Left ventricle myocardium inferior (tissue), 1 donor: ENCODE measurements at regions not wholly inside any gene's neighbourhood (a gene's known extent, or its start where the extent isn't known, plus 50 kb on each side); places are given as distances from the start of the nearest gene placed in this dataset.

Experiments
- DNase-seq: peaks from one replicate; pipeline ENCODE4 v3.0.0-alpha.2; 2020
- H3K27ac ChIP-seq: fragments of 200-600 bp; replicated peaks from 2 replicates; pipeline ENCODE4 v1.8.0; 2021
- H3K27me3 ChIP-seq: fragments of 200-600 bp; 2 replicates; pipeline ENCODE4 v1.8.0; 2021; ENCODE audit warnings: low read depth
- H3K36me3 ChIP-seq: fragments of 200-600 bp; 2 replicates; pipeline ENCODE4 v1.8.0; 2021
- H3K4me1 ChIP-seq: fragments of 200-600 bp; 2 replicates; pipeline ENCODE4 v1.8.0; 2021
- H3K4me3 ChIP-seq: fragments of 200-600 bp; 2 replicates; pipeline ENCODE4 v1.8.0; 2021; ENCODE audit warnings: mild to moderate bottlenecking, moderate library complexity
- H3K9me3 ChIP-seq: fragments of 200-600 bp; replicated peaks from 2 replicates; pipeline ENCODE4 v1.8.0; 2021
- CTCF ChIP-seq: fragments of 200-600 bp; IDR thresholded peaks from 2 replicates; pipeline ENCODE4 v1.8.0; 2021; ENCODE audit warnings: antibody characterized with exemption, mild to moderate bottlenecking, borderline replicate concordance
- intact Hi-C: fragments of 100-400 bp; cut with micrococcal nuclease; formaldehyde crosslinking; loops from one replicate; pipeline ENCODE4 v1.11.0; 2022
- donor health status: DM: no; HTN: yes; CAD: no; lungs with severe emphysema.

- Histone ChIP-seq H3K9me3 (no peaks in the 10 kb centered on the region), H3K4me1 (peaks cover 5% of the 10 kb centered on the region), H3K36me3 (no peaks in the 10 kb centered on the region), H3K4me3 (no peak overlapping the region), H3K27ac (no peak overlapping the region), H3K27me3 (peaks cover 14% of the 10 kb centered on the region)
- TF ChIP-seq CTCF: no peak
- no peak for DNase-seq
- intact Hi-C loops: no loop called here
Measured at GRCh38 chr12:114275932-114276785, 129.8 kb downstream of the TBX5 start.

- H3K4me3 ChIP-seq: no peak overlapping the region
- H3K27me3 ChIP-seq: peaks cover 23% of the 10 kb centered on the region
- no peak for DNase-seq
- intact Hi-C loops: no loop called here
- no peak for TF ChIP-seq CTCF
- no peak overlapping the region for H3K27ac ChIP-seq
- H3K9me3 ChIP-seq: no peaks in the 10 kb centered on the region
- peaks cover 5% of the 10 kb centered on the region for H3K4me1 ChIP-seq
- H3K36me3 ChIP-seq: no peaks in the 10 kb centered on the region
Measured at GRCh38 chr12:114275086-114275485, 130.9 kb downstream of the TBX5 start.

- Histone ChIP-seq H3K9me3 (no peaks in the 10 kb centered on the region), H3K27ac (no peak overlapping the region), H3K27me3 (peaks cover 33% of the 10 kb centered on the region), H3K36me3 (no peaks in the 10 kb centered on the region), H3K4me1 (peaks cover 5% of the 10 kb centered on the region), H3K4me3 (no peak overlapping the region)
- TF ChIP-seq CTCF: no peak
- no peak for DNase-seq
- intact Hi-C loops: no loop called here
Measured at GRCh38 chr12:114274131-114274530, 131.8 kb downstream of the TBX5 start.

GRCh38 chr12:114272605-114273004, 133.3 kb downstream of the TBX5 start:
- TF ChIP-seq CTCF: no peak
- intact Hi-C loops: no loop called here
- H3K9me3 ChIP-seq: no peaks in the 10 kb centered on the region
- no peaks in the 10 kb centered on the region for H3K36me3 ChIP-seq
- H3K4me3 ChIP-seq: no peak overlapping the region
- no peak for DNase-seq
- no peak overlapping the region for H3K27ac ChIP-seq
- H3K4me1 ChIP-seq: peaks cover 5% of the 10 kb centered on the region
- H3K27me3 ChIP-seq: peaks cover 35% of the 10 kb centered on the region

GRCh38 chr12:114272071-114272470, 133.9 kb downstream of the TBX5 start:
- H3K36me3 ChIP-seq: no peaks in the 10 kb centered on the region
- no peak overlapping the region for H3K27ac ChIP-seq
- no peaks in the 10 kb centered on the region for H3K9me3 ChIP-seq
- H3K4me1 ChIP-seq: peaks cover 5% of the 10 kb centered on the region
- H3K4me3 ChIP-seq: no peak overlapping the region
- intact Hi-C loops: no loop called here
- no peak for DNase-seq
- H3K27me3 ChIP-seq: peaks cover 35% of the 10 kb centered on the region
- TF ChIP-seq CTCF: no peak
